HL-60 (cell line): ENCODE measurements at regions not wholly inside any gene's neighbourhood (a gene's known extent, or its start where the extent isn't known, plus 50 kb on each side); places are given as distances from the start of the nearest gene placed in this dataset.

Experiments used
- DNase-seq, 2 experiments: peaks; one replicate each; pipeline ENCODE4 v3.0.0-alpha.2; 2010 to 2020; ENCODE audit warnings: low read depth in 1 of 2, low spot score in 1 of 2
- H3K27ac ChIP-seq: fragments of 250-450 bp; sonication (Bioruptor Pico); replicated peaks from 2 replicates; pipeline ENCODE4 v1.5.1; 2020; ENCODE audit warnings: mild to moderate bottlenecking, moderate library complexity
- H3K27me3 ChIP-seq: fragments of 250-450 bp; sonication (Bioruptor Pico); 2 replicates; pipeline ENCODE4 v1.5.1; 2021; ENCODE audit warnings: mild to moderate bottlenecking, moderate library complexity; ENCODE audit not compliant: insufficient read depth, poor library complexity, severe bottlenecking
- H3K4me3 ChIP-seq: replicated peaks from 2 replicates; pipeline ENCODE4 v1.5.1; 2011; ENCODE audit warnings: mild to moderate bottlenecking, control low read depth, low read length; ENCODE audit not compliant: insufficient read depth
- GABPA ChIP-seq: IDR thresholded peaks from 2 replicates; pipeline ENCODE4 v1.6.1; 2012; ENCODE audit warnings: low read depth
- POLR2AphosphoS5 ChIP-seq: IDR thresholded peaks from 2 replicates; pipeline ENCODE4 v1.6.1; 2012; ENCODE audit warnings: low read depth
- SPI1 ChIP-seq: IDR thresholded peaks from 2 replicates; pipeline ENCODE4 v1.6.1; 2012; ENCODE audit warnings: low read depth, mild to moderate bottlenecking, borderline replicate concordance
- TF ChIP-seq, protein P1 (sequence below): IDR thresholded peaks from one replicate; pipeline ENCODE4 v1.5.1; 2011; ENCODE audit warnings: low read length, control low read depth, inconsistent platforms; ENCODE audit not compliant: insufficient read depth
- TF ChIP-seq, protein P2 (sequence below): IDR thresholded peaks from 2 replicates; pipeline ENCODE4 v1.6.1; 2012; ENCODE audit warnings: low read depth; ENCODE audit not compliant: insufficient replicate concordance

DNA sequence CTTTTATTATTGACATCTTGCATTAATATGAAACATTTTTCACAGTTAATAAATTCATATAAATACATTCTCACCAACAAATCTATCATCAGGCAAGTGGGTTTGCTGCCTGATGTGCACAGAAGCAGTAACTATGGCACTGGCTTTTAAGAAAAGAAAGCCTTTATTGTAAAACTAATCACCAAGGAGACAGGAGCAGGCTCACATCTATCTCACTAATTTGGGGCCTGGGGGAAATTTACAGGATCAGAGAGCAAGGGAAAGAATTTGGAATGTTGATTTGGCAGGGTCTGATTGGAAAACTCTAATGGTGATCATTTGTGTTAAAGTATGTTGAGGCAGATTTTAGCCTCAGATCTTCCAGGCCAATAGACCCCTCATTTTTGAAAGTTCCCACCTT lies 605.7 kb downstream of the POM121L12 start:
- no peak overlapping the region for H3K27ac ChIP-seq
- no peak for DNase-seq
- no peaks in the 10 kb centered on the region for H3K27me3 ChIP-seq
- H3K4me3 ChIP-seq = no peak overlapping the region
- TF ChIP-seq GABPA (no peak), POLR2AphosphoS5 (no peak), SPI1 (no peak)
- TF ChIP-seq, protein P1, sequence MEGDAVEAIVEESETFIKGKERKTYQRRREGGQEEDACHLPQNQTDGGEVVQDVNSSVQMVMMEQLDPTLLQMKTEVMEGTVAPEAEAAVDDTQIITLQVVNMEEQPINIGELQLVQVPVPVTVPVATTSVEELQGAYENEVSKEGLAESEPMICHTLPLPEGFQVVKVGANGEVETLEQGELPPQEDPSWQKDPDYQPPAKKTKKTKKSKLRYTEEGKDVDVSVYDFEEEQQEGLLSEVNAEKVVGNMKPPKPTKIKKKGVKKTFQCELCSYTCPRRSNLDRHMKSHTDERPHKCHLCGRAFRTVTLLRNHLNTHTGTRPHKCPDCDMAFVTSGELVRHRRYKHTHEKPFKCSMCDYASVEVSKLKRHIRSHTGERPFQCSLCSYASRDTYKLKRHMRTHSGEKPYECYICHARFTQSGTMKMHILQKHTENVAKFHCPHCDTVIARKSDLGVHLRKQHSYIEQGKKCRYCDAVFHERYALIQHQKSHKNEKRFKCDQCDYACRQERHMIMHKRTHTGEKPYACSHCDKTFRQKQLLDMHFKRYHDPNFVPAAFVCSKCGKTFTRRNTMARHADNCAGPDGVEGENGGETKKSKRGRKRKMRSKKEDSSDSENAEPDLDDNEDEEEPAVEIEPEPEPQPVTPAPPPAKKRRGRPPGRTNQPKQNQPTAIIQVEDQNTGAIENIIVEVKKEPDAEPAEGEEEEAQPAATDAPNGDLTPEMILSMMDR = no peak
- TF ChIP-seq, protein P2, sequence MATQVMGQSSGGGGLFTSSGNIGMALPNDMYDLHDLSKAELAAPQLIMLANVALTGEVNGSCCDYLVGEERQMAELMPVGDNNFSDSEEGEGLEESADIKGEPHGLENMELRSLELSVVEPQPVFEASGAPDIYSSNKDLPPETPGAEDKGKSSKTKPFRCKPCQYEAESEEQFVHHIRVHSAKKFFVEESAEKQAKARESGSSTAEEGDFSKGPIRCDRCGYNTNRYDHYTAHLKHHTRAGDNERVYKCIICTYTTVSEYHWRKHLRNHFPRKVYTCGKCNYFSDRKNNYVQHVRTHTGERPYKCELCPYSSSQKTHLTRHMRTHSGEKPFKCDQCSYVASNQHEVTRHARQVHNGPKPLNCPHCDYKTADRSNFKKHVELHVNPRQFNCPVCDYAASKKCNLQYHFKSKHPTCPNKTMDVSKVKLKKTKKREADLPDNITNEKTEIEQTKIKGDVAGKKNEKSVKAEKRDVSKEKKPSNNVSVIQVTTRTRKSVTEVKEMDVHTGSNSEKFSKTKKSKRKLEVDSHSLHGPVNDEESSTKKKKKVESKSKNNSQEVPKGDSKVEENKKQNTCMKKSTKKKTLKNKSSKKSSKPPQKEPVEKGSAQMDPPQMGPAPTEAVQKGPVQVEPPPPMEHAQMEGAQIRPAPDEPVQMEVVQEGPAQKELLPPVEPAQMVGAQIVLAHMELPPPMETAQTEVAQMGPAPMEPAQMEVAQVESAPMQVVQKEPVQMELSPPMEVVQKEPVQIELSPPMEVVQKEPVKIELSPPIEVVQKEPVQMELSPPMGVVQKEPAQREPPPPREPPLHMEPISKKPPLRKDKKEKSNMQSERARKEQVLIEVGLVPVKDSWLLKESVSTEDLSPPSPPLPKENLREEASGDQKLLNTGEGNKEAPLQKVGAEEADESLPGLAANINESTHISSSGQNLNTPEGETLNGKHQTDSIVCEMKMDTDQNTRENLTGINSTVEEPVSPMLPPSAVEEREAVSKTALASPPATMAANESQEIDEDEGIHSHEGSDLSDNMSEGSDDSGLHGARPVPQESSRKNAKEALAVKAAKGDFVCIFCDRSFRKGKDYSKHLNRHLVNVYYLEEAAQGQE = no peak

- DNase-seq = no peak
- Histone ChIP-seq H3K27ac (no peak overlapping the region), H3K4me3 (no peak overlapping the region), H3K27me3 (no peaks in the 10 kb centered on the region)
- TF ChIP-seq, protein P2 = no peak
- no peak for TF ChIP-seq POLR2AphosphoS5
- TF ChIP-seq, protein P1 = no peak
- no peak for TF ChIP-seq GABPA
- no peak for TF ChIP-seq SPI1
Observed at GRCh38 chr7:53642361-53642760, 606.9 kb downstream of the POM121L12 start.

GRCh38 chr7:53642866-53643265 lies 607.4 kb downstream of the POM121L12 start:
- H3K27me3 ChIP-seq = no peaks in the 10 kb centered on the region
- no peak overlapping the region for H3K27ac ChIP-seq
- no peak overlapping the region for H3K4me3 ChIP-seq
- TF ChIP-seq SPI1 (no peak), GABPA (no peak), POLR2AphosphoS5 (no peak)
- TF ChIP-seq, protein P1 = no peak
- TF ChIP-seq, protein P2 = no peak
- DNase-seq = no peak
